HG03025 (cell line): ENCODE measurements at regions not wholly inside any gene's neighbourhood (a gene's known extent, or its start where the extent isn't known, plus 50 kb on each side); places are given as distances from the start of the nearest gene placed in this dataset.

Experiments used
- ATAC-seq: cut with Tn5 transposase; IDR thresholded peaks from one replicate; pipeline ENCODE4 v1.9.1; 2021; ENCODE audit warnings: mild to moderate bottlenecking, moderate library complexity; ENCODE audit not compliant: unreplicated experiment, low FRiP score

- ATAC-seq, result no peak
These were observed 1628.2 kb upstream of the ADGRL3 start for GRCh38 chr4:59571805-59572430.

GRCh38 chr4:59583845-59584568 is 1616.1 kb upstream of the ADGRL3 start:
- no peak for ATAC-seq

GRCh38 chr4:59597536-59598329 is 1602.4 kb upstream of the ADGRL3 start:
- no peak for ATAC-seq

GRCh38 chr4:59598330-59598618 is 1601.9 kb upstream of the ADGRL3 start:
- ATAC-seq, result no peak

GRCh38 chr4:59608466-59608865 is 1591.7 kb upstream of the ADGRL3 start:
- ATAC-seq, result no peak

- no peak for ATAC-seq
These were observed 1587.9 kb upstream of the ADGRL3 start for GRCh38 chr4:59612235-59612634.

GRCh38 chr4:59615316-59615715 is 1584.8 kb upstream of the ADGRL3 start:
- ATAC-seq, result no peak

GRCh38 chr4:59629348-59629747 is 1570.8 kb upstream of the ADGRL3 start:
- ATAC-seq, result no peak

- no peak for ATAC-seq
These were observed 1569.9 kb upstream of the ADGRL3 start for GRCh38 chr4:59630235-59630634.

GRCh38 chr4:59630922-59631321 is 1569.2 kb upstream of the ADGRL3 start:
- no peak for ATAC-seq

GRCh38 chr4:59637596-59637995 is 1562.5 kb upstream of the ADGRL3 start:
- ATAC-seq, result no peak

- ATAC-seq, result no peak
These were observed 1556.4 kb upstream of the ADGRL3 start for GRCh38 chr4:59643682-59644081.

- ATAC-seq, result no peak
These were observed 1555.4 kb upstream of the ADGRL3 start for GRCh38 chr4:59644765-59645164.

GRCh38 chr4:59646082-59646481 is 1554.0 kb upstream of the ADGRL3 start:
- no peak for ATAC-seq

GRCh38 chr4:59647011-59647410 is 1553.1 kb upstream of the ADGRL3 start:
- no peak for ATAC-seq

- no peak for ATAC-seq
These were observed 1552.6 kb upstream of the ADGRL3 start for GRCh38 chr4:59647500-59647899.

GRCh38 chr4:59650861-59651260 is 1549.3 kb upstream of the ADGRL3 start:
- no peak for ATAC-seq

- no peak for ATAC-seq
These were observed 1544.1 kb upstream of the ADGRL3 start for GRCh38 chr4:59655996-59656395.

- ATAC-seq, result no peak
These were observed 1535.4 kb upstream of the ADGRL3 start for GRCh38 chr4:59664771-59665170.

GRCh38 chr4:59666645-59667044 is 1533.5 kb upstream of the ADGRL3 start:
- no peak for ATAC-seq

- no peak for ATAC-seq
These were observed 1529.1 kb upstream of the ADGRL3 start for GRCh38 chr4:59671037-59671436.

GRCh38 chr4:59676389-59676788 is 1523.7 kb upstream of the ADGRL3 start:
- ATAC-seq, result no peak
